ENCODE measurements at regions not wholly inside any gene's neighbourhood (a gene's known extent, or its start where the extent isn't known, plus 50 kb on each side); places are given as distances from the start of the nearest gene placed in this dataset.

- TF ChIP-seq ZNF462 (CRISPR knock-in tag; IDR thresholded peaks at IDR 0.05) (no peak), EZH2phosphoT487 (IDR thresholded peaks at IDR 0.05; ENCODE audit: unreplicated experiment) (no peak), POLR2AphosphoS5 (IDR thresholded peaks at IDR 0.05; ENCODE audit: low read depth) (no peak), EZH2 (IDR thresholded peaks at IDR 0.05; ENCODE audit: low read depth, unreplicated experiment) (no peak), CTCF (conservative IDR thresholded peaks at IDR 0.05; ENCODE audit: low read depth in 2 of 2) (no peak), NANOG (IDR thresholded peaks at IDR 0.05; ENCODE audit: borderline replicate concordance) (no peak), CREB1 (CRISPR knock-in tag; IDR thresholded peaks at IDR 0.05; ENCODE audit: low read depth) (no peak), STAT1 (IDR thresholded peaks at IDR 0.05; ENCODE audit: unreplicated experiment) (no peak), ETS1 (IDR thresholded peaks at IDR 0.05) (no peak), ZNF331 (CRISPR knock-in tag; IDR thresholded peaks at IDR 0.05; ENCODE audit: low read depth) (no peak), ZNF114 (CRISPR knock-in tag; IDR thresholded peaks at IDR 0.05) (no peak), JUNB (IDR thresholded peaks at IDR 0.05; ENCODE audit: unreplicated experiment) (no peak)
These were observed 274.2 kb upstream of the AGTR2 start (continued) for GRCh38 chrX:115896362-115896761.

Data from GM23338 (cell line).